ENCODE measurements at regions not wholly inside any gene's neighbourhood (a gene's known extent, or its start where the extent isn't known, plus 50 kb on each side); places are given as distances from the start of the nearest gene placed in this dataset.
"Not testable (repeated sequence)": the region's sequence is repeated elsewhere in the genome, so short reads cannot be mapped to it uniquely, and the experiment has no call there.

DNA sequence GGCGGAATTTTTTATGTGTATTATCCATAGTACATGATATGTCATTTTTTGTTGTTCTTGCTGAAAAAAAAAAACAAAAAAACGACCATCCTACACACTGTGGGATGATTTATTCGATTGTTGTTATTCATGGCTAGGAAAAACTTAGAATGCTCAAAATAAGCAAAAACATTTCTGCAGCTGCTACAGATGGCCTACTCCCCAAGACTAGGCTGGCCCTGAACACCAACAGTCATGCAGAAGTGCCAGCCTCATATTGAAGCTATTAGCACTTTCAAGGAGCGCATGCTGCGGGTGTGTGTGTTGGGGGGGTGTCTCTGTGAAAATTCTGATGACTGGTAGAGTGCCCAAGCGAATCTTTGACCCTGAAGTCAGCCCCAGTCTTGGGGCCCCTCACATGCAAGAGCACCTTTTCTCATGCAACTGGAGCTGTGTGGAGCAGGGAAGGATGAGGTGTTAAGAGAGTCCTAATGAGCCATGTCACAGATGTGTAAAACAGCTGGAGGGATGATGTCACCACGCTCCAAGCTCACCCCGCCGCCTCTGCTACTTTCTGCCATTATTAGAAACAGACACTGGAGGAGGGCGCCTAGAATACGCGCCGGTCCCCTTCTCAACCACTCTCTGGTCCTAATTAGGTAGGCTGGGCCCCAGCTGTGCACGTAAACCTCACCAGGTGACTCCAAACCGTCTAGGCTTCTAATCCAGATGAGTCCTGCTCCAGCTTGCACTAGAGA lies 61.0 kb upstream of the SMIM23 start:
- no peak for DNase-seq (ENCODE audit: low read depth)
- in situ Hi-C loops (cut with HindIII; ENCODE audit: low sequenced_read_pairs), result loop anchor here (5.0 kb wide), 2 partner anchors 33 to 68 kb away; no protein-coding TSS in a partner anchor
- no peak overlapping the region for H3K4me3 ChIP-seq (ENCODE audit: low read depth, low read length)
- TF ChIP-seq, protein P1, sequence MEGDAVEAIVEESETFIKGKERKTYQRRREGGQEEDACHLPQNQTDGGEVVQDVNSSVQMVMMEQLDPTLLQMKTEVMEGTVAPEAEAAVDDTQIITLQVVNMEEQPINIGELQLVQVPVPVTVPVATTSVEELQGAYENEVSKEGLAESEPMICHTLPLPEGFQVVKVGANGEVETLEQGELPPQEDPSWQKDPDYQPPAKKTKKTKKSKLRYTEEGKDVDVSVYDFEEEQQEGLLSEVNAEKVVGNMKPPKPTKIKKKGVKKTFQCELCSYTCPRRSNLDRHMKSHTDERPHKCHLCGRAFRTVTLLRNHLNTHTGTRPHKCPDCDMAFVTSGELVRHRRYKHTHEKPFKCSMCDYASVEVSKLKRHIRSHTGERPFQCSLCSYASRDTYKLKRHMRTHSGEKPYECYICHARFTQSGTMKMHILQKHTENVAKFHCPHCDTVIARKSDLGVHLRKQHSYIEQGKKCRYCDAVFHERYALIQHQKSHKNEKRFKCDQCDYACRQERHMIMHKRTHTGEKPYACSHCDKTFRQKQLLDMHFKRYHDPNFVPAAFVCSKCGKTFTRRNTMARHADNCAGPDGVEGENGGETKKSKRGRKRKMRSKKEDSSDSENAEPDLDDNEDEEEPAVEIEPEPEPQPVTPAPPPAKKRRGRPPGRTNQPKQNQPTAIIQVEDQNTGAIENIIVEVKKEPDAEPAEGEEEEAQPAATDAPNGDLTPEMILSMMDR (IDR thresholded peaks at IDR 0.05; ENCODE audit: low read depth, low read length, missing control alignments), result no peak

DNA sequence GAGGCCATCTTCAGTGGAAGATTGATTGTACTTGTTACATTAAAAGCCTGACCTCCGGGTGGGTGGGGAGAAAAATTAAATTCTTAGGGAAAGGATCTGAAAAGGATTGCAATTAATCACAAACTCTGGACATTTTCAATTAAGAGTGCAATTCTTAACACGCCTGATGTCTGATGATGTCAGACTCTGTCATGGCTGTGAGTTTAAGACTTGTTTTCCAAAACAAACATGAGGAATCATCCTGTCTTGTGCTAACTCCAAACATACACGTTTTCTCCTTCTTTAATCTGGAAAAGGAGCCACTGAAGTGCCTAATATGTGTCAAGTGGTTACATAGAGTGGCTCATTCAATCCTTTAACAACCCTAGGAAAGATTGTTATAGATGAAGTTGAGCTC lies 60.4 kb upstream of the SMIM23 start:
- in situ Hi-C loops (cut with HindIII; ENCODE audit: low sequenced_read_pairs), result no loop called here
- H3K4me3 ChIP-seq (ENCODE audit: low read depth, low read length), result no peak overlapping the region

DNA sequence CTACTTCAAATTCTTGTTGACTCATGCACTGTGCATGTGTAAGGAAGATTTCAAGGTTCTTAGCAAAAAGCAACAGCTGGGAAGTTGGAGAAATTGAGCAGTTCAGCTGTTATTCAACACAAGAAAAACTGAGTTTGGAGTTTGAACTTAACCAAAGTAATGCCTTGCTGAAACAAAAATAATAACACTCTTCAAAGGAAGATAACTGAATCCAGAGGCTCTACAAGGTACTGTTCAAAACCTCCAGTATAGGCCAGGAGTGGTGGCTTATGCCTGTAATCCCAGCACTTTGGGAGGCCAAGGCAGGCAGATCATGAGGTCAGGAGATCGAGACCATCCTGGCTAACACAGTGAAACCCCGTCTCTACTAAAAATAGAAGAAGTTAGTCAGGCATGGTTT lies 58.8 kb upstream of the SMIM23 start:
- in situ Hi-C loops (cut with HindIII; ENCODE audit: low sequenced_read_pairs); H3K4me3 ChIP-seq (ENCODE audit: low read depth, low read length); DNase-seq (ENCODE audit: low read depth): not testable (repeated sequence)

More for the DNA sequence above, 60.4 kb upstream of the SMIM23 start:
- DNase-seq (ENCODE audit: low read depth), result no peak
- TF ChIP-seq, protein P1 (IDR thresholded peaks at IDR 0.05; ENCODE audit: low read depth, low read length, missing control alignments), result no peak

DNA sequence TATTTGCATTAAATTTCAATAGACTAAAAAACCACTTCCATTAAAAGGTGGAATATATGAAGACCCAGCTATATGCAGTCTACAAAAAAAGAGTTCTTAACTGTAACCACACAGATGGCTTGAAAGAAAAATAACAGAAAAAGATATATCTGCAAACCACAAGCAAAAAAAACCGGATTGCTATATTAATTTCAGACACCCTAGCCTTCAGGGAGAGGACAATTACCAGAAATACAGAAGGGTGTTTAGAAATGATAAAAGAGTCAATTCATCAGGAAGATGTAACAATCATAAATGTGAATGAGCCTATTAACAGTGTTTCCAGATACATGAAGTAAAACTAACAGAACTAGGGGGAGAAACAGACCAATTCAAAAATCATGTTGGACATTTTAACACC lies 56.9 kb upstream of the SMIM23 start:
- H3K4me3 ChIP-seq (ENCODE audit: low read depth, low read length), result no peak overlapping the region
- DNase-seq (ENCODE audit: low read depth), result no peak
- TF ChIP-seq, protein P1 (IDR thresholded peaks at IDR 0.05; ENCODE audit: low read depth, low read length, missing control alignments), result no peak
- in situ Hi-C loops (cut with HindIII; ENCODE audit: low sequenced_read_pairs), result no loop called here
